Heart left ventricle (tissue), 16 donors: ENCODE measurements at regions not wholly inside any gene's neighbourhood (a gene's known extent, or its start where the extent isn't known, plus 50 kb on each side); places are given as distances from the start of the nearest gene placed in this dataset.

Experiments used
- ATAC-seq, 4 donors: fragments of 200-7000 bp; cut with Tn5 transposase; one replicate each; pipeline ENCODE4 v1.9.1; 2020 to 2022; ENCODE audit warnings: moderate library complexity in 4 of 4, mild to moderate bottlenecking in 3 of 4, moderate number of reproducible peaks in 1 of 4
- DNase-seq, 5 donors: peaks; one replicate each; pipeline ENCODE4 v3.0.0-alpha.2; 2020
- H3K27ac ChIP-seq, 12 donors: fragments of 200-600 bp; sonication (generic) in 4 of 12; one replicate each; pipeline versions ENCODE4 v1.5.0 to v1.8.0; 2016 to 2022; ENCODE audit warnings: mild to moderate bottlenecking in 2 of 12
- H3K27me3 ChIP-seq, 9 donors: fragments of 200-600 bp; sonication (generic) in 2 of 9; one replicate each; pipeline versions ENCODE4 v1.5.1 to v1.8.0; 2016 to 2022; ENCODE audit warnings: mild to moderate bottlenecking in 3 of 9
- H3K36me3 ChIP-seq, 9 donors: fragments of 200-600 bp; sonication (generic) in 2 of 9; one replicate each; pipeline versions ENCODE4 v1.5.0 to v1.8.0; 2018 to 2022; ENCODE audit warnings: mild to moderate bottlenecking in 2 of 9
- H3K4me1 ChIP-seq, 12 donors: fragments of 200-600 bp; sonication (generic) in 4 of 12; one replicate each; pipeline versions ENCODE4 v1.5.0 to v1.8.0; 2016 to 2022; ENCODE audit warnings: mild to moderate bottlenecking in 3 of 12
- H3K4me3 ChIP-seq, 12 donors: fragments of 200-600 bp; sonication (generic) in 4 of 12; one replicate each; pipeline versions ENCODE4 v1.5.0 to v1.8.0; 2017 to 2022; ENCODE audit warnings: mild to moderate bottlenecking in 9 of 12, moderate library complexity in 4 of 12
- H3K9me3 ChIP-seq, 12 donors: fragments of 200-600 bp; sonication (generic) in 4 of 12; one replicate each; pipeline versions ENCODE4 v1.5.0 to v1.8.0; 2016 to 2022; ENCODE audit warnings: mild to moderate bottlenecking in 1 of 12
- CTCF ChIP-seq, 12 donors: fragments of 200-600 bp; sonication (generic) in 4 of 12; IDR thresholded peaks; one replicate each; pipeline versions ENCODE4 v1.5.0 to v1.8.0; 2018 to 2022; ENCODE audit warnings: antibody characterized with exemption in 12 of 12, mild to moderate bottlenecking in 5 of 12
- POLR2A ChIP-seq, 2 donors: fragments of 450-650 bp; IDR thresholded peaks; one replicate each; pipeline ENCODE4 v1.6.1; 2017; ENCODE audit warnings: antibody characterized with exemption in 2 of 2, mild to moderate bottlenecking in 2 of 2, moderate library complexity in 2 of 2
- WGBS, 4 donors: extraction: QIAGEN DNeasy Blood & Tissue Kit in 2 of 4; methylation state at CpG; one replicate each; pipeline versions ENCODE4 v1.1.5 to v1.1.7; 2013 to 2018; 5-methylcytosine and 5-hydroxymethylcytosine counted together
- intact Hi-C, 10 donors: fragments of 100-400 bp; cut with DNase I; formaldehyde crosslinking; loops; one replicate each; pipeline versions ENCODE4 v1.11.1 to v1.14.2; 2022
- donor health status: ischemic (EF 13 %, LVEDD 7.1; RV severe dilation, severe dysfunction).
- donor health status: healthy with polysubstance abuse.
- donor health status: DM: no; HTN: yes; CAD: no.
- donor health status: DM: no; HTN: no; CAD: no.
- donor health status: ischemic (EF 25% LVEDD 6.9; RV normal size, moderate dysfunction).
- donor health status: ischemic (EF 25% LVEDD 5.7; RV mildly dilated, moderate dysfunction).
- donor health status: healthy.
- donor health status: DM: yes; HTN: yes; CAD: no.
- donor health status: ischemic (EF 35%, LVEDD 5.7; RV mildly dilated, moderate dysfunction).
- donor health status: nonischemic (EF 11% LVEDD 7.7; RV severe dilation, severe dysfunction).
- donor health status: DM: yes; HTN: yes; CAD: no.
- donor health status: PGD.
- donor health status: ischemic (EF 29% LVEDD 5.4; RV normal size, mild dysfunction).
- donor health status: nonischemic (EF 23%, LVEDD 6.1; RV moderate dilation, normal function).

- intact Hi-C loops, result no loop called here
- Histone ChIP-seq H3K4me3 (no peak overlapping the region), H3K27me3 (no peaks in the 10 kb centered on the region), H3K36me3 (no peaks in the 10 kb centered on the region), H3K4me1 (peaks cover 0 to 14% (median 0%) of the 10 kb centered on the region in 12 donors), H3K27ac (peak overlapping the region in 9 of 12 donors; percentile 17 to 77 (median 45)), H3K9me3 (no peaks in the 10 kb centered on the region)
- no peak for DNase-seq
- TF ChIP-seq CTCF (IDR thresholded peaks at IDR 0.05) (no peak), POLR2A (IDR thresholded peaks at IDR 0.05) (no peak)
- ATAC-seq, result no peak
These were observed 855.9 kb downstream of the MCTP2 start for GRCh38 chr15:95087253-95087609.

- 89 to 93% (median 91%) methylated on average over 14 of the region's 14 CpGs for WGBS, 4 donors
- no peak overlapping the region for H3K4me3 ChIP-seq
- H3K27me3 ChIP-seq, result no peaks in the 10 kb centered on the region
- no peaks in the 10 kb centered on the region for H3K36me3 ChIP-seq
- intact Hi-C loops, result no loop called here
- H3K27ac ChIP-seq, result no peak overlapping the region
- H3K9me3 ChIP-seq, result no peaks in the 10 kb centered on the region
- TF ChIP-seq CTCF (IDR thresholded peaks at IDR 0.05), result no peak
- ATAC-seq (no peak), DNase-seq (no peak)
- peaks cover 0 to 6% (median 0%) of the 10 kb centered on the region in 12 donors for H3K4me1 ChIP-seq
These were observed 860.1 kb downstream of the MCTP2 start for GRCh38 chr15:95091444-95091843.

GRCh38 chr15:95095250-95095649, 863.9 kb downstream of the MCTP2 start:
- no peaks in the 10 kb centered on the region for H3K27me3 ChIP-seq
- no peak overlapping the region for H3K4me3 ChIP-seq
- no peaks in the 10 kb centered on the region for H3K9me3 ChIP-seq
- no peak for ATAC-seq
- H3K4me1 ChIP-seq, result no peaks in the 10 kb centered on the region
- no peak for TF ChIP-seq POLR2A (IDR thresholded peaks at IDR 0.05)
- no peaks in the 10 kb centered on the region for H3K36me3 ChIP-seq
- no peak overlapping the region for H3K27ac ChIP-seq
- intact Hi-C loops, result no loop called here
- no peak for DNase-seq

GRCh38 chr15:95096651-95097050, 865.3 kb downstream of the MCTP2 start:
- H3K4me3 ChIP-seq, result no peak overlapping the region
- DNase-seq, result no peak
- no peaks in the 10 kb centered on the region for H3K4me1 ChIP-seq
- TF ChIP-seq CTCF (IDR thresholded peaks at IDR 0.05), result no peak
- no peak for TF ChIP-seq POLR2A (IDR thresholded peaks at IDR 0.05)
- no peak for ATAC-seq
- no peaks in the 10 kb centered on the region for H3K27me3 ChIP-seq
- H3K27ac ChIP-seq, result no peak overlapping the region
- WGBS, 4 donors, result 94 to 98% (median 96%) methylated on average over 6 of the region's 6 CpGs
- intact Hi-C loops, result no loop called here
- H3K36me3 ChIP-seq, result no peaks in the 10 kb centered on the region
- H3K9me3 ChIP-seq, result peaks cover 0 to 4% (median 0%) of the 10 kb centered on the region in 12 donors

- H3K27ac ChIP-seq, result no peak overlapping the region
- no peaks in the 10 kb centered on the region for H3K27me3 ChIP-seq
- intact Hi-C loops, result no loop called here
- TF ChIP-seq CTCF (IDR thresholded peaks at IDR 0.05), result no peak
- TF ChIP-seq POLR2A (IDR thresholded peaks at IDR 0.05), result no peak
- WGBS, 4 donors, result 85 to 89% (median 86%) methylated on average over 2 of the region's 2 CpGs
- no peak overlapping the region for H3K4me3 ChIP-seq
- ATAC-seq (no peak), DNase-seq (no peak)
- peaks cover 0 to 5% (median 0%) of the 10 kb centered on the region in 12 donors for H3K9me3 ChIP-seq
- no peaks in the 10 kb centered on the region for H3K4me1 ChIP-seq
- no peaks in the 10 kb centered on the region for H3K36me3 ChIP-seq
These were observed 866.0 kb downstream of the MCTP2 start for GRCh38 chr15:95097361-95097760.
